ENCODE measurements at regions not wholly inside any gene's neighbourhood (a gene's known extent, or its start where the extent isn't known, plus 50 kb on each side); places are given as distances from the start of the nearest gene placed in this dataset.

DNA sequence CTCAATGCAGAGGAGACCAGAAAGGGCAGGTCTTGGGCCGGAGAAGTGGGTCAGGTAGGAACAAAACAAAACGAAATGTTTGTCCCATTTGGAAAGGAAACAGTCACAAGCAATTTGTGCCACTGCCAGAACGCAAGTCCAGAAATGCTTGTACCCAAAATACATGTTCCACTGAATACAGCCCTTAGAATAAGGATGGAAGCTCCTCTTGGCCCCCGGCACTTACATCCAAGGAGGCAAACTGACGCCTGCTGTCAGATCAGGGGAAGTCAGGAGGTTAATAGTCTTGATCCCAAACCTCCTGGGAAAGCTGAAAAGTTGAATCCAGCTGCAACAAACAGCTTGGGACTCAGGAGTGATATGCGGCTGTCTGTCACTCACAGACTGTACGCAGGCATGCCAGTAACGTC, 75.9 kb upstream of the GALNT2 start:
- intact Hi-C loops (cut with micrococcal nuclease): no loop called here

DNA sequence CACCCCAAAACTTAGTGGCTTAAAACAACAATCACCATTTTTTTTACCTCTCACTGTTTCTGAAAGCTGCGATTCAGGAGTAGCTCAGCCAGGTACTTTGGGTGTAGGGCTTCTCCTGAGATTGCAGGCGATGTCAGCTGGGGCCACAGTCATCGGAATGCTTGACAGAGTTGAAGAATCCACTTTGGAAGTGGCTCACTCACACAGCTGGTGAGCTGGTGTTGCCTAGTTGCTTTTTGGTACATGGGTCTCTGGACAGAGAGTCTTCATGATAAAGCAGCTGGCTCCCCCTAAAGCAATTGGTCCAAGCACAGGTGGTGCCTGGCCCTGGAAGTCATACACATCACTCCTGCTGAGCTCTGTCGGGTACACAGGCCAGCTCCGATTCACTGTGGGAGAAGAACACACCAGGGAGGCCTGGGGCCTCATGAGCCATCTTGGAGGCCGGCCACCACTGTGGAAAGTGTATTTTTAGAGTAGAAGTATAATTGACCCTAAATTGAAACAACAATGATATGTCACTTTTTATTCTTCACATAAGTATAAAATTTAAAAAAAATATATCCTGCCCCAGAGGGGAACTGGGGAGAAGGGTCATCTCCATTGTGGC, 75.2 kb upstream of the GALNT2 start:
- intact Hi-C loops (cut with micrococcal nuclease): no loop called here

GRCh38 chr1:229993060-229993459, 74.0 kb upstream of the GALNT2 start:
- intact Hi-C loops (cut with micrococcal nuclease): no loop called here

DNA sequence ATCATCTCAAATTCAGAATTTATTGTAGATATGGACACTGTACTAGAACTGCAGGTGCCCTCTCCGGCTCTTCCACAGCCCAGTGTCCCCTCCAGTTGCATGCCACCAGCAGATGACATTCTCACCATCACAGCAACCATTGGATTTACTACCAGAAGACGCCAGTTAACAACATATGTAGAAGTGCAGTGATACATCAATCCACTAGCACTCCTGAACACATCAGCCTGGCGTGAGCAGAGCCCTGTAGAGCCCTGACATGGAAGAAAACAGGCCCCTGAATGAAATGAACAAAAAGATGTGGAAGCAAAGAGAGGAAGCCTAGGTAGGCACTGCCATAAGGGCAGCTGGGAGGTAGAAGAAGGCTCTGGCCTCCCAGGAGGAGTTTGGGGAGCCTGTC, 73.1 kb upstream of the GALNT2 start:
- intact Hi-C loops (cut with micrococcal nuclease): no loop called here

DNA sequence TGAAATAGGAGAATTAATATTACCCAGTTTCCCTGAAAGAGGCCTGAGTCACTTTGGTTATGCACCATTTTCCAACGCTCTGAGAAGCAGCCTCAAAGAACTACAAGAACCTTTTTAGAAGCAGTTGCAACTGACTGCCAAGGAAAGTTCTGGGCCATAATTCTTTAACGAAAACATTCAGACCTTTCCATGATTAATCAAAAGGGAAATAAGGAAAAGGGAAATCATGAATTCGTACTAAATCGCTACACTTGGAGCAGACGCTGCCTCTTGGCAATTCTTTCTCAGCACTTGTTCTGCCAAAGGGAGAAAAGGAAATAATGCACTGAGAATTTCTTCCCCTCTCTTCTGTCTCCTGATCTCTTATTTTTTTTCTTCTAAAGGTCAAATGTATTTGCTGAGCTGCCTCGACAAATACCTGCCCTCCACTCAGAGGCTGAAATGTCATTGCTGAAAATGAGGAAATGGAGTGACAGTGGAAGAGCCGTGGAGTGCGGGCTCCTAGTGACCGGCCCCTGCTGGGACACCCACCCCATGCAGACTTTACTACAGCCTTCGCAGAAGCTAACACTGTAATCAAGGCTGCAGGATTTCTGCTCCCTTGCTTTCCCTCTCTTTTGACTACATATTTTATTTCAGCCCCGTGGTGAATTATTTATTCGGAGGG, 67.9 kb upstream of the GALNT2 start:
- intact Hi-C loops (cut with micrococcal nuclease): no loop called here

DNA sequence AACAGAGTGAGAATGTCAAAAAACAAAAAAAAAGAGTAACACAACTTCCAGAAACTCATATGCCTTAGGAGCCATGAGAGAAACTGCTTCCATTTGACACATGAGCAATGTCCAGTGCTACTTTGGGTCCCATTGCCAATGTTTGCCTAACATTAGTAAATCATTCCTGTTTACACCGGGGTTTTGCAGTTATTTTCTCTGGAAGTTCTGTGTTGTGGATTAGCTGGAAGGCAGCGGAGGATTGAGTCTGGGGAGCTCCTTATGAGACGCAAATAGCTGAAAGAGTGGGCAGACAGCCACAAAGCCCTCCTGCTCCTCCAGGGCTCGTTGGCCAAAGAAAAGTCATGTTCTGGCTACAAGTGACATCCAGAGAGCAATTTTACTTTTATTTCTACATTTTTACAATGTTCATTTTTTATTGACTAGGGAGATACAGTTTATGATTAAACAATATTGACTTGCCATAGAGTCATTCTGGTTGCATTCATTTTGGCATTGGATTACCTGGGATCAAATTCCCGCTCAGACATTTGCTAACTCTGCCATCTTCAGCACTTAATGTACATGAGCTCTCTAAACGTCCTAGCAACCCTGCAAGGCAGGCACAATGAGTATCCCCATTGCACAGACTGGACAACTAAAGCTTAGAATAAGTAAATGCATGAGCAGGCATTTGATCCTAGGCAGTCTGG, 66.4 kb upstream of the GALNT2 start:
- intact Hi-C loops (cut with micrococcal nuclease): no loop called here

DNA sequence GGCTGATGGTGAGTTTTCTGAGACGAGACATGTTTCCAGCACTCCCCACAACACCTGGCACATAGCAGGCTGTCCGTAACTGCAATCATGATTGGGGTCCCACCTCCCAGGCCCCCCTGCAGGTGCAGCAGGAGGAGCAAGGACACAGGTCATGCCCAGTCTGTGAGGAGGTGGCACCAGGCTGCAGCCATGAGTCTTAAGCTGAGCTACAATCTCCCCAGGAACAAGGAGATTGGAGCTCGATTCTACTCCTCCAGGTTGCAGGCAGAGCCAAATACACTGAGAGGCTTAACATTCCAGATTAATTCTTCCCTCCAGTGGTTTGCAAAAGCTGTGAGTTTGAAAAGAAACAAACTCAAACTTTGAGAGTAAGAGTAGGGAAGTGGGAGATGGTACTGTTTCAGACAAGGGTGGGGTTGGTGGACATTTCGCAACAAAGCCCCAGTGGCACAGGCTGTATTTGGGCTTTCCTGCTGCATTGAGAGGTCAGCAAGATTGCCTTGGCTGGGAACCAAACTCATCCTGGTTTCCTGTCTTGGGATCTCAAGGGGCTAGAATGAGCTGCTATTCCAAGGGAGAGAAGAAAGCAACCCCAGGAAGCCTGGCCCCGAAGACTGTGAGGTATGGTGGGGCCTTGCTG, 64.8 kb upstream of the GALNT2 start:
- intact Hi-C loops (cut with micrococcal nuclease): no loop called here

DNA sequence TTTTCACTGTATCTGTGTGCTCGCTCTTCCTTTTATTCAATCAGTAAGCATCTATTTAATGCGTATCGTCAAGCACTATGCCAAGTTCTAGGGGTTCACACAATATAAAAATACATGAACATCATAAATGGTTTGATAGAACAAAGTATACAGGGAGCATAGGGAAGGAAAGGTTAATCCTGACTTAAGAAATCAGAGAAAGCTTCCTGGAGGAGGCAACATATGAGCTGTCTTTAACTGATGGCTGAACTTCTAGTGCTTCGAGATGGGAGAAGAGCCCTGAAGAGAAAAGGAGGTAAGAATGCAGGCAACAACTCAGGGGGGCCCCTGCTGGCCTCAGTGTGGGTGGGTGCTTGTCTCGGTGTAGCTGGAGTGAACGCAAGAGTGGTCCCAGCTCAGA, 63.6 kb upstream of the GALNT2 start:
- intact Hi-C loops (cut with micrococcal nuclease): no loop called here

DNA sequence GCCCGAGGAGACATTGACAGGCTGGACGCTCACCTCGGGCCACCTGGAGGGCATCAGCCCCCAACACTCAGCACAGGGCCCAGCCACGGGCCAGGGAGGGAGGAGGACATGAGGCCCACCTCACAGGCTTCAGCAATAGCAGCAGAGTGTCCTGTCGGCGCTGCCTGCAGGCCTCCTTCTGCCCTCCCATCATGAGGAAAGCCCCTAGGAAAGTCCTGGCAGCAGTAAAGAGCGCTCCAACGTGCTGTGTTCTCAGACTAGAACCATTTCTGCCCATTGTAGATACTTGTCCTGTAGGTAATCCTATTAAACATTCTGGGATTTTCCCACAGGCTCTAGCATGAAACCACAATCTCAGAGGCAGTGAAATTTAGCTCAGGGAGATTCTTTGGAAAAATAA, 62.0 kb upstream of the GALNT2 start:
- intact Hi-C loops (cut with micrococcal nuclease): no loop called here

DNA sequence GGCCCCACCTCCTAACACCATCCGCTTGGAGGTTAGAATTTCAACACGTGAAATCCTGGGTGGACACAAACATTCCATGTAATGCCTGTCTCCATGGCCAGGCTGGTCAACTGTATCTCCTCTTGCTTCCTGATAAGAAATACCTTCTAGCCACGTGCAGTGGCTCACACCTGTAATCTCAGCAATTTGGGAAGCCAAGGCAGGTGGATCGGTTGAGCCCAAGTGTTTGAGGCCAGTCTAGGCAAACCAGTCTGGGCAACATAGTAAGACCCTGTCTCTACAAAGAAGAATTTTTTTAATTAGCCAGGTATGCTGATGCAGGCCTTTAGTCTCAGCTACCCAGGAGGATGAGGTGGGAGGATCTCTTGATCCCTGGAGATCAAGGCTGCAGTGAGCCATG, 58.3 kb upstream of the GALNT2 start:
- intact Hi-C loops (cut with micrococcal nuclease): no loop called here

GRCh38 chr1:230009611-230010313, 57.3 kb upstream of the GALNT2 start:
- intact Hi-C loops (cut with micrococcal nuclease): no loop called here

DNA sequence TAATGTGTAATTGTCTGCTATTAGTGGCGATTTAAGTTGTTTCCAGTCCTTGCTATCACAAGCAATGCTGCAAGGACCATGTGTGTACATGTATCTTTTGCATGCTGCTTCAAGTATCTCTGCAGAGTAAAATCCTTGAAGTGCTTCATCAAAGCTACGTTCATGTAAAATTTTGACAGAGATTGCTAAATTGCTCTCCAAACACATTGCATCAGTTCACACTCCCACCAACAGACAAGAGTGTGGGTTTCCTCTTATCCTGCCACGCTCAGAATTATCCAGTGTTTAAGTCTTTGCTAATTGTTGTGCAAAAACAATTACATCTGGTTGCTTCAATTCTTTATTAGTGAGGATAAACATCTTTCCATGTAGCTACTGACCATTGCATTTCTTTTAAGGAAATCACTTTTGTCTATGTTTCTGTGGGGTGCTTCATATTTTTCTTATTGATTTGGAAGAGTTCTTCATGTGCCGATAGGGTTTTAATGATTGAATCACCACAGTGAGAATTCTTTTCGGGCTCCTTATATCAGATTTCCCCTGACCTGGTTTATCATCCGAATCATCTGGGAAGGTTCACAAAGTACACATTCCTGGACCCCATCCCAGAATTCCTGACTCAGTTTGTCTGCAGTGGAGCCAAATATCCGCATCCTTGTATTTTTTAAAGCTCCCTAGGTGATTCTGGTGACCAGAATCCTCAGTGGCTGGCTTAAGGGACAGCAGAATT, 56.3 kb upstream of the GALNT2 start:
- intact Hi-C loops (cut with micrococcal nuclease): no loop called here

DNA sequence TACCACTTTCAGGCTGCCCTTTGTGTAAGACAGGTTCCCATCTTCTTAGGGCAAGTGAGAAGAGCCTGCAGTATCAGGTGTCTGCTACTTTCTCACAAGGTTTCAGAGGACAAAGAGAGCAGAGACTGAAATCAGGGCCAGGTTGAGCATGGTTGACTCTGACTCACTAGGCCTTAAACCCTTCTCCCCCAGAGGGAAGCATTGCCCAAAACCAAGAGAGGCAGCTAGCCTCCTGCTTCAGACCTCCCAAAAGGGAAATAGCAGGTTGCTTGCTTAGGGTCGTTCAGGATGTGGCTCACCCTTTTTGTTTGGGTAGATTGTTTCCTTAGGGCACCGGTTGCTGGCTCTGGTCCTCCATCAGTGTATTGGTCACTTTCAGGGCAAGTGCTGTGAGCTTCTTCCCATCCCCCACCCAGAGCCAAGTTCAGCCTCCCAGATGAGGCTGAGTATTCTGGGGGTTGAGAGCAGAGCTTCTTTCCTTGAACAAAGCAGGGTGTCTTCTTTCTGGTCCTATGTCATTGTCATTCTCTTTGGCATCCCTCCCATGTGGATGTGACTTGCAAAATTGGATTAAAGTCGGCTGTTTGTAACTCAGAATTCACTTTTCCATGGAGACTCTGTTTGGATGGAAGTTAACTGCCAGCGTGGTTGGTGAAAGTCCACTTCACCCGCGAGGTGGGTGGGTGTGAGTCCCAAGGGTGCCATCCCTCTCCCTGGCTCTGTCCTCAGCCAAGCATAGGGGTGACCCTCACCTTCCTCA, 55.5 kb upstream of the GALNT2 start:
- intact Hi-C loops (cut with micrococcal nuclease): no loop called here

GRCh38 chr1:230012093-230012393, 55.0 kb upstream of the GALNT2 start:
- intact Hi-C loops (cut with micrococcal nuclease): no loop called here

GRCh38 chr1:230012741-230013140, 54.3 kb upstream of the GALNT2 start:
- intact Hi-C loops (cut with micrococcal nuclease): no loop called here

DNA sequence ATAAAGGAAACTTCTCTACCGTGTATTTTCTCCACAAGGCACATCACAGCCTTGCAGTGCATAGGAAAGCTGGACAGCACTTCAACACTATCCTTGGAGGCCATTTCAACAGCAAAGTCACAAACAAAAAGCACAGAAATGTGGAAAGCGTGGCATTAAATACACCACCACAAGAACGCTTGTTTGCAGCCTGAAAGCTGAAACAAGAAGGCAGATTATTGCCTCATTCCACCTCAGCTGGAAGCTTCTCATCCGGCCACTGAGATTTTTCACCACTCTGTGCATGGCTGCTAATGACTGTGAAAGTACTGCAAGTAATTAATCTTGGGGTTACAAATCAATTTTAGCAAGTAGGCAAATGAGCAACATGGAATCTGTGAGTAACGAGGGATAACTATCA, 50.9 kb upstream of the GALNT2 start:
- intact Hi-C loops (cut with micrococcal nuclease): no loop called here
